ENCODE measurements at regions not wholly inside any gene's neighbourhood (a gene's known extent, or its start where the extent isn't known, plus 50 kb on each side); places are given as distances from the start of the nearest gene placed in this dataset.
"Not testable (repeated sequence)": the region's sequence is repeated elsewhere in the genome, so short reads cannot be mapped to it uniquely, and the experiment has no call there.

GRCh38 chr7:39758234-39758970 is 135.0 kb downstream of the RALA start:
- no peak overlapping the region for H3K4me3 ChIP-seq
- peaks cover 6% of the 10 kb centered on the region for H3K4me1 ChIP-seq (ENCODE audit: insufficient read depth)
- H3K27ac ChIP-seq: no peak overlapping the region
- DNase-seq: no peak
- WGBS, 3 donors: 72 to 78% (median 74%) methylated on average over 10 of the region's 10 CpGs
- TF ChIP-seq EP300 (IDR thresholded peaks at IDR 0.05): no peak
- TF ChIP-seq POLR2A (IDR thresholded peaks at IDR 0.05): no peak
- no peak for TF ChIP-seq CTCF (IDR thresholded peaks at IDR 0.05)
- no peaks in the 10 kb centered on the region for H3K36me3 ChIP-seq
- no peaks in the 10 kb centered on the region for H3K27me3 ChIP-seq
- H3K9me3 ChIP-seq: no peaks in the 10 kb centered on the region
- intact Hi-C loops (cut with DNase I): no loop called here

- no peaks in the 10 kb centered on the region for H3K36me3 ChIP-seq
- no peaks in the 10 kb centered on the region for H3K27me3 ChIP-seq
- TF ChIP-seq POLR2A (IDR thresholded peaks at IDR 0.05): no peak
- TF ChIP-seq CTCF (IDR thresholded peaks at IDR 0.05): no peak
- no peak for DNase-seq
- H3K27ac ChIP-seq: no peak overlapping the region
- no peaks in the 10 kb centered on the region for H3K9me3 ChIP-seq
- 78 to 87% (median 83%) methylated on average over 6 of the region's 6 CpGs for WGBS, 3 donors
- intact Hi-C loops (cut with DNase I): no loop called here
- peaks cover 2% of the 10 kb centered on the region for H3K4me1 ChIP-seq (ENCODE audit: insufficient read depth)
- H3K4me3 ChIP-seq: no peak overlapping the region
Measured at GRCh38 chr7:39761449-39761848, 138.1 kb downstream of the RALA start.

GRCh38 chr7:39762466-39762865 is 139.1 kb downstream of the RALA start:
- H3K27ac ChIP-seq; DNase-seq; intact Hi-C loops (cut with DNase I); H3K27me3 ChIP-seq; H3K9me3 ChIP-seq; H3K4me1 ChIP-seq (ENCODE audit: insufficient read depth); H3K36me3 ChIP-seq; H3K4me3 ChIP-seq: not testable (repeated sequence)
- 66 to 72% (median 69%) methylated on average over 5 of the region's 5 CpGs for WGBS, 3 donors

GRCh38 chr7:39762881-39763280 is 139.5 kb downstream of the RALA start:
- H3K27me3 ChIP-seq; H3K9me3 ChIP-seq; DNase-seq; intact Hi-C loops (cut with DNase I); H3K4me1 ChIP-seq (ENCODE audit: insufficient read depth); H3K27ac ChIP-seq; H3K36me3 ChIP-seq; H3K4me3 ChIP-seq: not testable (repeated sequence)
- WGBS, 3 donors: 67 to 73% (median 70%) methylated on average over 5 of the region's 5 CpGs

- H3K27ac ChIP-seq; H3K36me3 ChIP-seq; DNase-seq; intact Hi-C loops (cut with DNase I); H3K27me3 ChIP-seq; H3K4me3 ChIP-seq; H3K9me3 ChIP-seq; H3K4me1 ChIP-seq (ENCODE audit: insufficient read depth): not testable (repeated sequence)
- 70 to 79% (median 78%) methylated on average over 4 of the region's 4 CpGs for WGBS, 3 donors
Measured at GRCh38 chr7:39765833-39766232, 142.5 kb downstream of the RALA start.

- DNase-seq; intact Hi-C loops (cut with DNase I); H3K27ac ChIP-seq; H3K4me1 ChIP-seq (ENCODE audit: insufficient read depth); H3K9me3 ChIP-seq; H3K27me3 ChIP-seq; H3K36me3 ChIP-seq; H3K4me3 ChIP-seq: not testable (repeated sequence)
- WGBS, 3 donors: 70 to 78% (median 76%) methylated on average over 4 of the region's 4 CpGs
Measured at GRCh38 chr7:39768439-39768838, 145.1 kb downstream of the RALA start.

GRCh38 chr7:39774341-39774851 is 151.0 kb downstream of the RALA start:
- intact Hi-C loops (cut with DNase I); H3K4me1 ChIP-seq (ENCODE audit: insufficient read depth); DNase-seq; H3K27ac ChIP-seq; H3K4me3 ChIP-seq; H3K27me3 ChIP-seq; H3K9me3 ChIP-seq; H3K36me3 ChIP-seq: not testable (repeated sequence)
- 93 to 96% (median 94%) methylated on average over 9 of the region's 9 CpGs for WGBS, 3 donors

- DNase-seq; H3K27me3 ChIP-seq; H3K9me3 ChIP-seq; H3K4me3 ChIP-seq; H3K4me1 ChIP-seq (ENCODE audit: insufficient read depth); intact Hi-C loops (cut with DNase I); H3K36me3 ChIP-seq; H3K27ac ChIP-seq: not testable (repeated sequence)
- 97 to 100% (median 98%) methylated on average over 4 of the region's 4 CpGs for WGBS, 3 donors
Measured at GRCh38 chr7:39781557-39781956, 158.2 kb downstream of the RALA start.

- H3K4me1 ChIP-seq (ENCODE audit: insufficient read depth); H3K27ac ChIP-seq; H3K36me3 ChIP-seq; DNase-seq; H3K4me3 ChIP-seq; H3K9me3 ChIP-seq; H3K27me3 ChIP-seq; intact Hi-C loops (cut with DNase I): not testable (repeated sequence)
- 75 to 87% (median 78%) methylated on average over 3 of the region's 3 CpGs for WGBS, 3 donors
Measured at GRCh38 chr7:39786440-39786839, 163.1 kb downstream of the RALA start.

GRCh38 chr7:39791035-39791434 is 159.0 kb upstream of the CDK13 start:
- not testable (repeated sequence) for H3K4me1 ChIP-seq (ENCODE audit: insufficient read depth); DNase-seq; H3K4me3 ChIP-seq

More at GRCh38 chr7:39791035-39791434, 159.0 kb upstream of the CDK13 start:
- H3K9me3 ChIP-seq; intact Hi-C loops (cut with DNase I); H3K36me3 ChIP-seq; H3K27ac ChIP-seq; H3K27me3 ChIP-seq: not testable (repeated sequence)
- 87 to 88% (median 88%) methylated on average over 4 of the region's 4 CpGs for WGBS, 3 donors

Measured in ovary (tissue), 7 donors.